MCF 10A (cell line): ENCODE measurements at regions not wholly inside any gene's neighbourhood (a gene's known extent, or its start where the extent isn't known, plus 50 kb on each side); places are given as distances from the start of the nearest gene placed in this dataset.
A peak's percentile ranks its signal among the peaks of the same experiment; 100 is the strongest.

ENCODE experiments used
- BruUV-seq: library from RNA; stranded (reverse); fragments of 400-500 nt; replicated peaks from 2 replicates; lab custom pipeline; 2021; lab: Mats Ljungman, UMichigan
- CTCF ChIA-PET: fragments of 300-600 bp; sonication (Branson Sonifier 250); formaldehyde crosslinking; extraction: SDS; loops from one replicate; lab custom pipeline; 2021; ENCODE audit warnings: antibody characterized with exemption, inconsistent platforms; lab: Yijun Ruan, JAX
- POLR2A ChIA-PET: fragments of 300-600, 350-650 bp; sonication (Branson Sonifier 250); formaldehyde crosslinking; extraction: SDS; loops from one replicate; lab custom pipeline; 2020; ENCODE audit warnings: antibody characterized with exemption, inconsistent platforms; lab: Yijun Ruan, JAX
- DNase-seq: peaks from one replicate; pipeline ENCODE4 v3.0.0-alpha.2; 2018; ENCODE audit not compliant: unreplicated experiment
- H3K27ac Mint-ChIP-seq: one replicate; pipeline ENCODE4 v1.8.0; 2022; ENCODE audit warnings: mild to moderate bottlenecking, low read depth, mixed read lengths; ENCODE audit not compliant: unreplicated experiment
- H3K27me3 Mint-ChIP-seq: one replicate; pipeline ENCODE4 v1.8.0; 2022; ENCODE audit warnings: mixed read lengths; ENCODE audit not compliant: insufficient read depth, unreplicated experiment
- H3K36me3 Mint-ChIP-seq: one replicate; pipeline ENCODE4 v1.8.0; 2022; ENCODE audit warnings: mild to moderate bottlenecking, moderate library complexity, mixed read lengths; ENCODE audit not compliant: insufficient read depth, unreplicated experiment
- H3K4me1 Mint-ChIP-seq: one replicate; pipeline ENCODE4 v1.8.0; 2022; ENCODE audit warnings: mixed read lengths; ENCODE audit not compliant: insufficient read depth, unreplicated experiment
- H3K4me3 Mint-ChIP-seq: one replicate; pipeline ENCODE4 v1.8.0; 2022; ENCODE audit warnings: mild to moderate bottlenecking, moderate library complexity, mixed read lengths; ENCODE audit not compliant: unreplicated experiment
- H3K9me3 Mint-ChIP-seq: one replicate; pipeline ENCODE4 v1.8.0; 2022; ENCODE audit warnings: mixed read lengths; ENCODE audit not compliant: unreplicated experiment
- CTCF ChIP-seq: fragments of 200-600 bp; IDR thresholded peaks from one replicate; pipeline ENCODE4 v1.8.0; 2022; ENCODE audit warnings: antibody characterized with exemption, mild to moderate bottlenecking; ENCODE audit not compliant: unreplicated experiment
- intact Hi-C: fragments of 100-400 bp; cut with micrococcal nuclease; formaldehyde crosslinking; loops from 2 replicates; pipeline ENCODE4 v1.14.1; 2022

- TF ChIP-seq CTCF = no peak
- no peak for DNase-seq
- H3K4me3 Mint-ChIP-seq = no peak overlapping the region
- no peak overlapping the region for H3K27ac Mint-ChIP-seq
- no peaks in the 10 kb centered on the region for H3K27me3 Mint-ChIP-seq
- ChIA-PET POLR2A (no interaction called here), CTCF (interaction anchor here (0.6 kb wide), 1 partner anchor 338 kb away, joined by 3 read pairs; no protein-coding TSS in a partner anchor)
- H3K9me3 Mint-ChIP-seq = no peaks in the 10 kb centered on the region
- no peaks in the 10 kb centered on the region for H3K36me3 Mint-ChIP-seq
- intact Hi-C loops = no loop called here
- no TSS peak for BruUV-seq
- H3K4me1 Mint-ChIP-seq = no peaks in the 10 kb centered on the region
These were observed 398.3 kb upstream of the ARID1B start for GRCh38 chr6:156378853-156379252.

- no peak for DNase-seq
- intact Hi-C loops = no loop called here
- no TSS peak for BruUV-seq
- CTCF ChIA-PET = interaction anchor here (0.9 kb wide), 1 partner anchor 393 kb away, joined by 3 read pairs; no protein-coding TSS in a partner anchor
- Mint-ChIP-seq H3K4me1 (no peaks in the 10 kb centered on the region), H3K9me3 (no peaks in the 10 kb centered on the region), H3K36me3 (no peaks in the 10 kb centered on the region), H3K27ac (no peak overlapping the region), H3K27me3 (no peaks in the 10 kb centered on the region), H3K4me3 (no peak overlapping the region)
- POLR2A ChIA-PET = no interaction called here
- no peak for TF ChIP-seq CTCF
These were observed 401.1 kb upstream of the ARID1B start for GRCh38 chr6:156376091-156376490.

GRCh38 chr6:156359912-156360311 is 417.3 kb upstream of the ARID1B start:
- Mint-ChIP-seq H3K36me3 (no peaks in the 10 kb centered on the region), H3K27ac (no peak overlapping the region), H3K9me3 (peaks cover 14% of the 10 kb centered on the region), H3K4me3 (no peak overlapping the region), H3K4me1 (no peaks in the 10 kb centered on the region), H3K27me3 (no peaks in the 10 kb centered on the region)
- DNase-seq = no peak
- peak; percentile 26 for TF ChIP-seq CTCF
- intact Hi-C loops = no loop called here
- CTCF ChIA-PET = interaction anchor here (0.6 kb wide), 1 partner anchor 42 kb away, joined by 3 read pairs; no protein-coding TSS in a partner anchor
- no TSS peak for BruUV-seq
- POLR2A ChIA-PET = no interaction called here

GRCh38 chr6:156352861-156353260 is 424.3 kb upstream of the ARID1B start:
- Mint-ChIP-seq H3K36me3 (no peaks in the 10 kb centered on the region), H3K27me3 (peaks cover 24% of the 10 kb centered on the region), H3K4me3 (no peak overlapping the region), H3K9me3 (no peaks in the 10 kb centered on the region), H3K27ac (no peak overlapping the region), H3K4me1 (no peaks in the 10 kb centered on the region)
- TF ChIP-seq CTCF = no peak
- no TSS peak for BruUV-seq
- intact Hi-C loops = no loop called here
- ChIA-PET POLR2A (no interaction called here), CTCF (interaction anchor here (0.6 kb wide), 1 partner anchor 693 kb away, joined by 3 read pairs; no protein-coding TSS in a partner anchor)
- DNase-seq = no peak
